Adrenal gland (tissue), 5 donors: ENCODE measurements at regions not wholly inside any gene's neighbourhood (a gene's known extent, or its start where the extent isn't known, plus 50 kb on each side); places are given as distances from the start of the nearest gene placed in this dataset.

Source experiments
- CTCF ChIP-seq, 6 experiments: fragments of 450-650 bp in 4 of 6; fragments of 200-600 bp in 2 of 6; sonication (generic) in 1 of 6; IDR thresholded peaks; 1 replicate in 5 of 6; 2 replicates in 1 of 6; pipeline versions ENCODE4 v1.5.1 to v1.8.0; 2016 to 2021; ENCODE audit warnings: antibody characterized with exemption in 6 of 6, mild to moderate bottlenecking in 2 of 6, moderate library complexity in 1 of 6
- POLR2A ChIP-seq, 2 donors: fragments of 450-650 bp; IDR thresholded peaks; one replicate each; pipeline ENCODE4 v1.6.1; 2017; ENCODE audit warnings: antibody characterized with exemption in 2 of 2, mild to moderate bottlenecking in 2 of 2, moderate library complexity in 1 of 2
- donor health status: DM: no; HTN: no; CAD: no.

GRCh38 chr20:48340883-48341281, 486.9 kb downstream of the PREX1 start:
- no peak for TF ChIP-seq CTCF (IDR thresholded peaks at IDR 0.05)
- TF ChIP-seq POLR2A (IDR thresholded peaks at IDR 0.05), result no peak
